HG02938 (cell line): ENCODE measurements at regions not wholly inside any gene's neighbourhood (a gene's known extent, or its start where the extent isn't known, plus 50 kb on each side); places are given as distances from the start of the nearest gene placed in this dataset.

Source experiments
- ATAC-seq: cut with Tn5 transposase; IDR thresholded peaks from one replicate; pipeline ENCODE4 v1.9.1; 2021; ENCODE audit warnings: mild to moderate bottlenecking, moderate library complexity; ENCODE audit not compliant: unreplicated experiment

GRCh38 chr19:29321116-29321515 lies 108.2 kb upstream of the UQCRFS1 start:
- no peak for ATAC-seq

GRCh38 chr19:29323021-29323430 lies 110.1 kb upstream of the UQCRFS1 start:
- ATAC-seq: no peak

GRCh38 chr19:29323440-29324290 lies 110.7 kb upstream of the UQCRFS1 start:
- no peak for ATAC-seq

- no peak for ATAC-seq
Measured at GRCh38 chr19:29324291-29324680, 111.3 kb upstream of the UQCRFS1 start.

- no peak for ATAC-seq
Measured at GRCh38 chr19:29324717-29325116, 111.8 kb upstream of the UQCRFS1 start.

GRCh38 chr19:29325241-29325975 lies 112.5 kb upstream of the UQCRFS1 start:
- ATAC-seq: no peak

- no peak for ATAC-seq
Measured at GRCh38 chr19:29326351-29326750, 113.4 kb upstream of the UQCRFS1 start.

GRCh38 chr19:29326849-29327840 lies 114.2 kb upstream of the UQCRFS1 start:
- ATAC-seq: no peak

GRCh38 chr19:29328586-29328985 lies 115.6 kb upstream of the UQCRFS1 start:
- ATAC-seq: no peak

GRCh38 chr19:29329460-29330134 lies 116.6 kb upstream of the UQCRFS1 start:
- no peak for ATAC-seq

GRCh38 chr19:29336425-29336824 lies 123.5 kb upstream of the UQCRFS1 start:
- ATAC-seq: no peak

GRCh38 chr19:29337029-29337428 lies 124.1 kb upstream of the UQCRFS1 start:
- no peak for ATAC-seq

GRCh38 chr19:29338480-29338879 lies 125.5 kb upstream of the UQCRFS1 start:
- ATAC-seq: no peak

GRCh38 chr19:29342721-29343120 lies 129.8 kb upstream of the UQCRFS1 start:
- ATAC-seq: no peak

- no peak for ATAC-seq
Measured at GRCh38 chr19:29364224-29364726, 151.3 kb upstream of the UQCRFS1 start.

- no peak for ATAC-seq
Measured at GRCh38 chr19:29364999-29365398, 152.0 kb upstream of the UQCRFS1 start.

GRCh38 chr19:29365836-29366417 lies 153.0 kb upstream of the UQCRFS1 start:
- ATAC-seq: no peak

GRCh38 chr19:29366757-29367156 lies 153.8 kb upstream of the UQCRFS1 start:
- no peak for ATAC-seq

GRCh38 chr19:29367791-29368222 lies 154.9 kb upstream of the UQCRFS1 start:
- no peak for ATAC-seq

GRCh38 chr19:29370276-29370675 lies 155.5 kb upstream of the VSTM2B start:
- no peak for ATAC-seq
